ENCODE measurements at regions not wholly inside any gene's neighbourhood (a gene's known extent, or its start where the extent isn't known, plus 50 kb on each side); places are given as distances from the start of the nearest gene placed in this dataset.

GRCh38 chr18:65358306-65358705 lies 392.5 kb upstream of the CDH7 start:
- WGBS, 2 donors, result 82 to 86% methylated on average over 3 of the region's 3 CpGs
- H3K36me3 ChIP-seq (ENCODE audit: control insufficient read depth in 2 of 2, insufficient read depth in 2 of 2, low read length in 1 of 2), result no peaks in the 10 kb centered on the region
- H3K9me3 ChIP-seq (ENCODE audit: control insufficient read depth in 2 of 2, insufficient read depth in 1 of 2, low read depth in 1 of 2, low read length in 1 of 2), result peaks cover 0 to 3% of the 10 kb centered on the region in 2 donors
- H3K27me3 ChIP-seq (ENCODE audit: control insufficient read depth in 1 of 2, insufficient read depth in 2 of 2, low read length in 2 of 2), result no peaks in the 10 kb centered on the region
- H3K4me1 ChIP-seq (ENCODE audit: control insufficient read depth in 2 of 2, insufficient read depth in 2 of 2, low read length in 1 of 2), result no peaks in the 10 kb centered on the region
- no peak overlapping the region for H3K27ac ChIP-seq (ENCODE audit: low read depth in 2 of 2, low read length in 1 of 2)
- no peak overlapping the region for H3K4me3 ChIP-seq (ENCODE audit: low read depth in 1 of 2, low read length in 2 of 2)

DNA sequence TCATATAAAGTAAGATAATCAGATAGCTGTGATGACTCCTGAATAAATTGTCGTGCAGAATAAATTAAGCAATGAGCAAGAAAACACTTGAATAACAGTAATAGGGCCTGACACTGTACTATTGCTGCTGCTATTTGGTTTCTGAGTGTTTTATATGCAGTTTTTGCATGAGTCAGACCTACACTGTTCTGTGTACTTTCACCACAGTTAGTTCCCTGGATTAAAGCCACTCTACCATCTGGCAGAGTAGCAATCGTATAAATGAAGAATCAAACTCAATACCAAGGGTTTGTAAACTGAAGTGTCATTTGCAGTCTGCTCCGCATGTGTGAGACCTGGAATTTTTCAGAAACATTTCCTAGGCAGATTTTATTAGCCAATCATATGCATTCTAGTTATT lies 398.6 kb upstream of the CDH7 start:
- Histone ChIP-seq H3K36me3 (ENCODE audit: control insufficient read depth in 2 of 2, insufficient read depth in 2 of 2, low read length in 1 of 2) (no peaks in the 10 kb centered on the region), H3K9me3 (ENCODE audit: control insufficient read depth in 2 of 2, insufficient read depth in 1 of 2, low read depth in 1 of 2, low read length in 1 of 2) (peaks cover 0 to 3% of the 10 kb centered on the region in 2 donors), H3K4me1 (ENCODE audit: control insufficient read depth in 2 of 2, insufficient read depth in 2 of 2, low read length in 1 of 2) (no peaks in the 10 kb centered on the region), H3K4me3 (ENCODE audit: low read depth in 1 of 2, low read length in 2 of 2) (no peak overlapping the region), H3K27ac (ENCODE audit: low read depth in 2 of 2, low read length in 1 of 2) (no peak overlapping the region), H3K27me3 (ENCODE audit: control insufficient read depth in 1 of 2, insufficient read depth in 2 of 2, low read length in 2 of 2) (no peaks in the 10 kb centered on the region)
- WGBS, 2 donors, result 59 to 64% methylated on average over 3 of the region's 3 CpGs

DNA sequence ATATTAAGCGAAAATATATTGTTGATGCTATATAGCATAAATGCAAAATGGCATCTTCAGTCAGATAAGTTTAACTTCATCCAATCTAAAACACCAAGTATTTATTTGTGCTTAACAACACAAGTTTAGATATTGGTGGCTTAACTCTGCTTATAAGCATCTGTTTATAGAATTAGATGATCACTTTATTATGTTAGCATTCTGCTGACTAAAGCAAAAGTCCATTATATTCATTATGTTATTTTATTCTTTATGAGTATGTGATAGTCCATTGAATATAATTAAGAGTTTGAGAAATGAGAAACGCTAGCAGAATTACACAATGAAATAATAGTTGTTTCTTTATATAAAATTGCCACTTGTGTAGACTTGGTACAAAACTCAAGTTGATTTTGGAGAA lies 401.2 kb upstream of the CDH7 start:
- Histone ChIP-seq H3K4me3 (ENCODE audit: low read depth in 1 of 2, low read length in 2 of 2) (no peak overlapping the region), H3K36me3 (ENCODE audit: control insufficient read depth in 2 of 2, insufficient read depth in 2 of 2, low read length in 1 of 2) (no peaks in the 10 kb centered on the region), H3K9me3 (ENCODE audit: control insufficient read depth in 2 of 2, insufficient read depth in 1 of 2, low read depth in 1 of 2, low read length in 1 of 2) (peaks cover 0 to 3% of the 10 kb centered on the region in 2 donors), H3K27me3 (ENCODE audit: control insufficient read depth in 1 of 2, insufficient read depth in 2 of 2, low read length in 2 of 2) (no peaks in the 10 kb centered on the region), H3K27ac (ENCODE audit: low read depth in 2 of 2, low read length in 1 of 2) (no peak overlapping the region), H3K4me1 (ENCODE audit: control insufficient read depth in 2 of 2, insufficient read depth in 2 of 2, low read length in 1 of 2) (no peaks in the 10 kb centered on the region)
- 81 to 82% methylated on average over 2 of the region's 2 CpGs for WGBS, 2 donors

DNA sequence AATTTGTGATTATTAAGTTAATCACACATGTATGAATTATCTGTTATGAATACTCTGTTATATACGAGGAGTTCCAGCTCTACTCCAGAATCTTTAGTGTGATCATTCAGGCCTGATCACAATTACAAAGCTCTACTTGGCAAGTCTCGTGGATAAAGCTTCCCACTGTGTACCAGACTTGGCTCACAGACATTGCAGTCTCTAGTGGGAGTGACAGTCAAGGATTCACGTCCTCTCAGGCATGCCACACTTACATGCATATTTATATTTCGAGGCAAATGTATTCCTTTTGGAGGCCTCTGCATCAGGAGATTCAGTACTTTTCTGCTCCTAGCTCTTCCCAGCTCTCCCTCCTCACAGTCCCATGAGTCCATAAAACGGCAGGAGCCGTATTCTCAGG lies 403.4 kb upstream of the CDH7 start:
- H3K27ac ChIP-seq (ENCODE audit: low read depth in 2 of 2, low read length in 1 of 2), result no peak overlapping the region
- H3K9me3 ChIP-seq (ENCODE audit: control insufficient read depth in 2 of 2, insufficient read depth in 1 of 2, low read depth in 1 of 2, low read length in 1 of 2), result peaks cover 2 to 3% of the 10 kb centered on the region in 2 donors
- H3K27me3 ChIP-seq (ENCODE audit: control insufficient read depth in 1 of 2, insufficient read depth in 2 of 2, low read length in 2 of 2), result no peaks in the 10 kb centered on the region
- H3K36me3 ChIP-seq (ENCODE audit: control insufficient read depth in 2 of 2, insufficient read depth in 2 of 2, low read length in 1 of 2), result no peaks in the 10 kb centered on the region
- no peak overlapping the region for H3K4me3 ChIP-seq (ENCODE audit: low read depth in 1 of 2, low read length in 2 of 2)
- WGBS, 2 donors, result 58 to 71% methylated on average over 6 of the region's 6 CpGs
- H3K4me1 ChIP-seq (ENCODE audit: control insufficient read depth in 2 of 2, insufficient read depth in 2 of 2, low read length in 1 of 2), result no peaks in the 10 kb centered on the region

DNA sequence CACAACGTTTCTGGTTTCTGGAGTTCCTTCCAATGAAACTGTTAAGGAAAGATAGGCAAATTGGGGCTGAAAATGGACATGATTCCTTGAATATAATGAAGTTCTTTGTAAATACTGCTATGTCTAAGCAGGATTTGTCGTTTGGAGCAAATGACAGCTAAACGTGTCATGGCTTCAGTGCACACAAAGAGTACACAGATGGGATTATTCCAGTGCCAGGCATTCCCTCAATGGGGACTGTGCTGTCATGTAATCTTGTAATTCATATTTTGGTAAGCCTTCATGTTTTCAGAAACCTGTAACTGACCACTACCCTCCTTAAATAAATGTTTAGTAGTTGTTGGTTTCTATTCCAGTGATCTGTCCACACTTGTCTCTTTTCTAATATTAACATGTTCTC lies 404.7 kb upstream of the CDH7 start:
- H3K27ac ChIP-seq (ENCODE audit: low read depth in 2 of 2, low read length in 1 of 2), result no peak overlapping the region
- H3K4me3 ChIP-seq (ENCODE audit: low read depth in 1 of 2, low read length in 2 of 2), result no peak overlapping the region
- no peaks in the 10 kb centered on the region for H3K36me3 ChIP-seq (ENCODE audit: control insufficient read depth in 2 of 2, insufficient read depth in 2 of 2, low read length in 1 of 2)
- WGBS, 2 donors, result 61 to 65% methylated on average over 3 of the region's 3 CpGs
- H3K27me3 ChIP-seq (ENCODE audit: control insufficient read depth in 1 of 2, insufficient read depth in 2 of 2, low read length in 2 of 2), result no peaks in the 10 kb centered on the region
- no peaks in the 10 kb centered on the region for H3K4me1 ChIP-seq (ENCODE audit: control insufficient read depth in 2 of 2, insufficient read depth in 2 of 2, low read length in 1 of 2)
- H3K9me3 ChIP-seq (ENCODE audit: control insufficient read depth in 2 of 2, insufficient read depth in 1 of 2, low read depth in 1 of 2, low read length in 1 of 2), result peaks cover 2 to 3% of the 10 kb centered on the region in 2 donors

DNA sequence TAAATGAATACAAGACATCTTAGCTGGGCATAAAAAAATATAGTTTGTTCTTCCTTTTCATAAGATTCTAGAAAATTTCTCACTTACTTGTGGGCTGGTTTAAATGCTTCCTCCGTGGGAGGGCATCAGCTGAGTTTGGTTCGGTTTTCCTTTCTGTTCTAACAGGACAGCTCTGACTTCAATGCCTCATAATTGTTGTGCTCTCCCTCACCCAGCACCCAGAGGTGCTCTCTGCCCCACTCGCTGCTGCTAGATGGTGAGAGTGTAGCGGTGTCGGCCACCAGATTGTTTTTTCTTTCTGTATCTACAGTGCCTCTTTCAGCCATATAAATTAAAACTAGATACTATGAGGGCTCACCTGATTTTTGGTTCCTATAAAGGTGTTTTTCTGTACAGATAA lies 407.2 kb upstream of the CDH7 start:
- Histone ChIP-seq H3K27me3 (ENCODE audit: control insufficient read depth in 1 of 2, insufficient read depth in 2 of 2, low read length in 2 of 2) (no peaks in the 10 kb centered on the region), H3K9me3 (ENCODE audit: control insufficient read depth in 2 of 2, insufficient read depth in 1 of 2, low read depth in 1 of 2, low read length in 1 of 2) (peaks cover 2 to 3% of the 10 kb centered on the region in 2 donors), H3K4me3 (ENCODE audit: low read depth in 1 of 2, low read length in 2 of 2) (no peak overlapping the region), H3K4me1 (ENCODE audit: control insufficient read depth in 2 of 2, insufficient read depth in 2 of 2, low read length in 1 of 2) (no peaks in the 10 kb centered on the region), H3K36me3 (ENCODE audit: control insufficient read depth in 2 of 2, insufficient read depth in 2 of 2, low read length in 1 of 2) (no peaks in the 10 kb centered on the region), H3K27ac (ENCODE audit: low read depth in 2 of 2, low read length in 1 of 2) (no peak overlapping the region)
- 83 to 87% methylated on average over 5 of the region's 5 CpGs for WGBS, 2 donors

DNA sequence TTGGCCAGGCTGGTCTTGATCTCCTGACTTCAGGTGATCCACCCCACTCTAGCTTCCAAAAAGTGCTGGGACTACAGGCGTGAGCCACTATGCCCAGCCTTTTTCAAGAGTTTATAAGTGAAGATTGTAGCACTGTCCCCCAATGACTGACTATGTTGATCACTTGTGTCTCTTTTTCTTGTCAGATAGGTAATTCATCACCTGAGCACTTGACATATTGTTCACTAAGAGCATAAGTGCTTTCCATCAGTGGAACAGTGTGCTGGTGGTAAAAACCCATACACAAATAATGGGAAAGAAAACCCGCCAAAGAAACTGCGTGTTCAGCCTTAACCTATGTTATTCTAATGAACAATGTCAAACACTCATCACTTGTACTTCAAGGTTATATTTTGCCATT lies 414.4 kb upstream of the CDH7 start:
- no peaks in the 10 kb centered on the region for H3K9me3 ChIP-seq (ENCODE audit: control insufficient read depth in 2 of 2, insufficient read depth in 1 of 2, low read depth in 1 of 2, low read length in 1 of 2)
- no peaks in the 10 kb centered on the region for H3K4me1 ChIP-seq (ENCODE audit: control insufficient read depth in 2 of 2, insufficient read depth in 2 of 2, low read length in 1 of 2)
- no peak overlapping the region for H3K27ac ChIP-seq (ENCODE audit: low read depth in 2 of 2, low read length in 1 of 2)
- no peaks in the 10 kb centered on the region for H3K27me3 ChIP-seq (ENCODE audit: control insufficient read depth in 1 of 2, insufficient read depth in 2 of 2, low read length in 2 of 2)
- WGBS, 2 donors, result 59 to 83% methylated on average over 3 of the region's 3 CpGs
- no peaks in the 10 kb centered on the region for H3K36me3 ChIP-seq (ENCODE audit: control insufficient read depth in 2 of 2, insufficient read depth in 2 of 2, low read length in 1 of 2)
- no peak overlapping the region for H3K4me3 ChIP-seq (ENCODE audit: low read depth in 1 of 2, low read length in 2 of 2)

DNA sequence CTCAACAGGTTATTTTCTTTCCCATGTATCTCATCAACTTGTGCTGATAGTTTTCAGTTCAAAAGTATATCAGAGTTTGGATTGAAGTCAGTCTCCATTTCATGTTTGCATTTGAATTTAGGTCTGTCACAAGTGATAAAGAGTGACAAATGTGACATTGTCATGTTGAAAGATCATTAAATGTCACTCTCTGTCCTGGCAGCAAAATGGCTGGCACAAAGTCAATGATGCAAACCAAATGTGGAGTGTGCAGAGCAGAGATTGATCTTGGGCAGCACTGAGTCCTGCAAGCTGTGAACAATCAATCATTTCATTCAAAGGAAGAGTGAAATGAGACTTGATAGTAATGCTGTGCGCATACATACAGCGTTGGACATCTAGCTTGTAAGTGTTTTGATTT lies 421.8 kb upstream of the CDH7 start:
- WGBS, 2 donors, result 65 to 87% methylated on average over 2 of the region's 2 CpGs
- no peaks in the 10 kb centered on the region for H3K4me1 ChIP-seq (ENCODE audit: control insufficient read depth in 2 of 2, insufficient read depth in 2 of 2, low read length in 1 of 2)
- H3K27ac ChIP-seq (ENCODE audit: low read depth in 2 of 2, low read length in 1 of 2), result no peak overlapping the region
- no peaks in the 10 kb centered on the region for H3K27me3 ChIP-seq (ENCODE audit: control insufficient read depth in 1 of 2, insufficient read depth in 2 of 2, low read length in 2 of 2)
- no peaks in the 10 kb centered on the region for H3K9me3 ChIP-seq (ENCODE audit: control insufficient read depth in 2 of 2, insufficient read depth in 1 of 2, low read depth in 1 of 2, low read length in 1 of 2)
- H3K36me3 ChIP-seq (ENCODE audit: control insufficient read depth in 2 of 2, insufficient read depth in 2 of 2, low read length in 1 of 2), result no peaks in the 10 kb centered on the region
- no peak overlapping the region for H3K4me3 ChIP-seq (ENCODE audit: low read depth in 1 of 2, low read length in 2 of 2)

DNA sequence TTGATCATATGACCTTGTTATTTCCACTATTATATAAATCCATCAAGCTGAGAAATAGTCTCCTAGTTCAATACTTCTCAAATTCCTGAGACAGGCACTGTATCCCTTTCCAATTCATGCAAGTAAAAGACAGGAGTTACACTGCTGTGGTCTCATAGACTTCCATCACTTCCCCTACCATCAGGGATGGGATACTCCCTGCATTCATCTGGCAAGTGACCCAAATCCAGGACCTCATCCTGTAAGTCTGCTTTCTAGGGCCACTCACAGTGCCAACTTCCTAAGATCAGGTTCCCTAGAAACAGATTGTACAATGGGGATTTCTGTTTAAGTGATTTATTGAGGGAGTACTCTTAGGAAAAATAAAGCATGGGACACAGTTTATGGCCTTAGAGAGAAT lies 424.0 kb upstream of the CDH7 start:
- no peak overlapping the region for H3K27ac ChIP-seq (ENCODE audit: low read depth in 2 of 2, low read length in 1 of 2)
- no peaks in the 10 kb centered on the region for H3K9me3 ChIP-seq (ENCODE audit: control insufficient read depth in 2 of 2, insufficient read depth in 1 of 2, low read depth in 1 of 2, low read length in 1 of 2)
- H3K27me3 ChIP-seq (ENCODE audit: control insufficient read depth in 1 of 2, insufficient read depth in 2 of 2, low read length in 2 of 2), result no peaks in the 10 kb centered on the region
- no peaks in the 10 kb centered on the region for H3K36me3 ChIP-seq (ENCODE audit: control insufficient read depth in 2 of 2, insufficient read depth in 2 of 2, low read length in 1 of 2)
- no peaks in the 10 kb centered on the region for H3K4me1 ChIP-seq (ENCODE audit: control insufficient read depth in 2 of 2, insufficient read depth in 2 of 2, low read length in 1 of 2)
- H3K4me3 ChIP-seq (ENCODE audit: low read depth in 1 of 2, low read length in 2 of 2), result no peak overlapping the region

DNA sequence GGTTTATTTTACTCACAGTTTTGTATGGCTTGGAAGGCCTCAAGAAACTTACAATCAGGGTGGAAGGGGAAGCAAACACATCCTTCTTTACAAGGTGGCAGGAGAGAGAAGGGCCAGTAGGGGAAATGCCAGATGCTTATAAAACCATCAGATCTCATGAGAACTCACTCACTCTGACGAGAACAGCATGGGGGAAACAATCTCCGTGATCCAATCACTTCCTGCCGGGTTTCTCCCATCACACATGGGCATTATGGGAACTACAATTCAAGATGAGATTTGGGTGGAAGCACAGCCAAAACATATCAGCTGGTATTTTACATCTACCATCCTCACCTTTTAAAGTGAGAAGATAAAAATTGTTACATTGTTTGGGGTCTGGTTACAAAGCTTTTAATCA lies 427.9 kb upstream of the CDH7 start:
- Histone ChIP-seq H3K36me3 (ENCODE audit: control insufficient read depth in 2 of 2, insufficient read depth in 2 of 2, low read length in 1 of 2) (no peaks in the 10 kb centered on the region), H3K4me1 (ENCODE audit: control insufficient read depth in 2 of 2, insufficient read depth in 2 of 2, low read length in 1 of 2) (no peaks in the 10 kb centered on the region), H3K27me3 (ENCODE audit: control insufficient read depth in 1 of 2, insufficient read depth in 2 of 2, low read length in 2 of 2) (no peaks in the 10 kb centered on the region), H3K9me3 (ENCODE audit: control insufficient read depth in 2 of 2, insufficient read depth in 1 of 2, low read depth in 1 of 2, low read length in 1 of 2) (no peaks in the 10 kb centered on the region), H3K4me3 (ENCODE audit: low read depth in 1 of 2, low read length in 2 of 2) (no peak overlapping the region), H3K27ac (ENCODE audit: low read depth in 2 of 2, low read length in 1 of 2) (no peak overlapping the region)
- WGBS, 2 donors, result 52 to 69% methylated on average over 3 of the region's 3 CpGs

Data from esophagus (tissue), 2 donors.